ENCODE measurements at regions not wholly inside any gene's neighbourhood (a gene's known extent, or its start where the extent isn't known, plus 50 kb on each side); places are given as distances from the start of the nearest gene placed in this dataset.
"Not testable (repeated sequence)": the region's sequence is repeated elsewhere in the genome, so short reads cannot be mapped to it uniquely, and the experiment has no call there.

DNA sequence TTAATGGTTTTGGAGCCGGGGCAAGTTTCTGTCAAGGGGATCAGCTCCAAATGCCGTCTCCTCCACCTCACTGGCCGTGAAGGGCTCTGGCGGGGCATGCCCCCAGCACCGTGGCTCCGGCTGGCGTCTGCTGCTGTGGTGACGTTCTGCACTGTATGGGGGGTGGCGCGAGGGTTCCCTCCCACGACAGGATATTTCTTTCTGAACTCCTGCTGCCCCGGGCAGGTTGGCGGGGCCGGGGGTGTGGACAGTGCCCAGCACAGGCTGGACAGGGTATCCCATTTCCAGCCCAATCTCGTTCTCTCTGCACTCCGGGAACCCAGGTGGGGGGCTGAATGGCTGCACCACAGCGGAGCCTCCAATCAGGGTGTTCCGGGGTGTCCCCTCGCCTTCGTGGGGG is 201.6 kb downstream of the BANP start:
- ATAC-seq; POLR2A ChIA-PET; H3K27ac Mint-ChIP-seq; H3K4me3 Mint-ChIP-seq; H3K4me1 Mint-ChIP-seq; H3K36me3 Mint-ChIP-seq; H3K9me3 Mint-ChIP-seq; DNase-seq (ENCODE audit: low spot score); CTCF ChIA-PET; H3K27me3 Mint-ChIP-seq (ENCODE audit: low read depth): not testable (repeated sequence)

DNA sequence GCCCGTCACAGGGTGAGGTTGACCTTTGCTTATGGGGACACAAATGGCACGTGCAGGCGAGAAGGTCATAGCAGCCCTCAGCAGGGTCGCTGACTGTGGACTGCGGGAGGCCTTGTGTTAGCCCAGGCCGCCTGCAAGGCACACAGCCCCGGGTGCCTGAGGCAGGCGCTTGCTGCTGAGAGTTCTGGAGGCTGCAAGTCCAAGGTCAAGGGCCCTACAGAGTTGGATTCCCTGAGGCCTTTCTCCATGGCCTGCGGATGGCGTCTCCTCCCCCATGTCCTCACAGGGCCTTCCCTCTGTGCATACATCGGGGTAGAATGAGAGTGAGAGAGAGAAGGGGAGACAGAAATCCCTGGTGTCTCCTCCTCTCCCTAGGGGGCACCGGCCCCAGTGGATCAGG is 202.3 kb downstream of the BANP start:
- H3K4me3 Mint-ChIP-seq; ATAC-seq; POLR2A ChIA-PET; CTCF ChIA-PET; H3K27ac Mint-ChIP-seq; H3K9me3 Mint-ChIP-seq; H3K4me1 Mint-ChIP-seq; H3K36me3 Mint-ChIP-seq; H3K27me3 Mint-ChIP-seq (ENCODE audit: low read depth); DNase-seq (ENCODE audit: low spot score): not testable (repeated sequence)

DNA sequence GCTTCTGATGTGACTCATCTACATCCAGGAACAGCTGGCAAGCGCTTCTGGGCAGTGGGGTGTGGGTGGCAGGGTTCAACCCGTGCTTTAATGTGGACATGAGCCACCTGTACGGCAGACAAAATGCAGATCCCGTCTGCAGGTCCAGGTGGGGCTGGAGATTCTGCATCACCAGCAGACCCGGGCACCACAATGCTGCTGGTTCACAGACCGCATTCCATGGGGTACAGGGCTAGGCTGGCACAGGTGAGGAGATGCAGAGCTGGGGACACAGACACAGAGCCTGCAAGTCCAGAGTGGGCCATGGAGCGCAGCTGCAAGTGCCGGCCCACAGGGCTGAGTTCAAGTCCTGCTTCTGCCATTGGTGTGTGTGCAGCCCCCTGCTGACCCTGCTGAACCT is 203.7 kb downstream of the BANP start:
- H3K9me3 Mint-ChIP-seq; H3K27ac Mint-ChIP-seq; DNase-seq (ENCODE audit: low spot score); ATAC-seq; H3K36me3 Mint-ChIP-seq; CTCF ChIA-PET; H3K27me3 Mint-ChIP-seq (ENCODE audit: low read depth); H3K4me3 Mint-ChIP-seq; POLR2A ChIA-PET; H3K4me1 Mint-ChIP-seq: not testable (repeated sequence)

DNA sequence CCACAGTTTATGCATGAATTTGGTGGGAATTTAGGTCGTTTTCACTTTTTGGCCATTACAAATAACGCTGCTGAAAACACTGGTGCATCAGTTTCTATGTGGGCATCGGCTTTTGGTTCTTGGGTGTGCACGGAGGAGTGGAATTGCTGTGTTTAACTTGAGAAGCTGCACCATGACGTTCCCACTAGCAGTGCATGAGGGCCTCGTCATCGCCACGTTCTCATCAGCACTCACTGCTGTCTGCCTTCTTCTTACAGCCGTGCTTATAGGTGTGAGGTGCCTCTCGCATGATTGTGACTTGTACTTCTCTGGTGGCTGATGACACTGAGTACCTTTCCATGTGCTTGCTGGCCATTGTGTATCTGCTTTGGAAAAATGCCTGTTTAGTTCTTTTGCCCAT is 204.4 kb downstream of the BANP start:
- H3K27ac Mint-ChIP-seq; DNase-seq (ENCODE audit: low spot score); ATAC-seq; POLR2A ChIA-PET; H3K4me1 Mint-ChIP-seq; H3K27me3 Mint-ChIP-seq (ENCODE audit: low read depth); H3K9me3 Mint-ChIP-seq; H3K4me3 Mint-ChIP-seq; CTCF ChIA-PET; H3K36me3 Mint-ChIP-seq: not testable (repeated sequence)

DNA sequence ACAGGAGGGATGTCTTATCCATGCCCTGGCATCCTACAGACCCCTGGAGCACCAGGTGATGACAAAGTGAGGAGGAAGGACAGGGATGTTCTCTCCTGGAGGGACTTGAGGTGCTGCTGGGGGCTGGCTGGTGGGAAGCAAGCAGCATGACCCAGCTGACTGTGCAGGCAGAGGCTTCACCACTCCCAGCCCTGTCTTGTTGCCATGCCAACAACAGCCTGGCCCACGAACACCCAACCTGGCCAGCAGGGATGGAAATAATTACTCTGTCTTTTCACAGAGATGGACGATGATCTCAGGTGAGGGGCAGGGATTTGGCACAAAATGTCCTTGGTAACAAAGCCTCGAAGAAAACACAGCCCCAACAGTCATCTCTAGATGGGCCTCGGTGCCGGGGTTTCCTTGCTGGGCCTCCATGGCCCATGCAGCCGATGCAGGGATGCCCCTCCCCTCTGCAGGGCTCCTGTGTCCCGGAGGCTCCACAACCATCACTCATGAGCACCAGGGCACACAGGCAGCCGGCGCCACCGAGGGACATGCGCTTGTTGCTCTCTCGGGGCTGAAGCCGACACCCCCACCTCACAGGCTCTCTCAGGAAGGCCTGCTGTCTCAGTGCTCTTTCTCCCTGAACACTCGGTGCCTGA is 205.5 kb downstream of the BANP start:
- H3K36me3 Mint-ChIP-seq; DNase-seq (ENCODE audit: low spot score); POLR2A ChIA-PET; CTCF ChIA-PET; H3K9me3 Mint-ChIP-seq; H3K4me1 Mint-ChIP-seq; H3K27ac Mint-ChIP-seq; ATAC-seq; H3K4me3 Mint-ChIP-seq; H3K27me3 Mint-ChIP-seq (ENCODE audit: low read depth): not testable (repeated sequence)

DNA sequence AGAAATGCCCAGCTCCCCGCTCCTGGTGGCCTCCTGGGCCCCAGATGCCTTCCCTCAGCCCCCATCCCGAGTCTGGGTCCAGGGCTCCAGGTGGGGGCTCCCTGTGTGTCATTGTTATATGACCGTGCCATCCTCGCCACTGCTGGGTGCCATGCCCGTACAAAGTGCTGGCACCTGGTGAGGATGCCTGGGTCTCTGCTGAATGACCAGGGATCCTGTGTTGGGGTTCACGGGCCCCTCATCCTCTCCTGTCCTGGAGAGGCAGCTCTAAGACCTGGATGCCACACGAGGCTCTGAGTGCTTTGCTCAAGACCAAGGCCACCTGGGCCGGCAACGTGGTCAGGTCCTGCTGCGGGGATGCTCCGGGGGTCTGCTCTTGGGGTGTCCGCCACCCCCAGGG is 206.5 kb downstream of the BANP start:
- DNase-seq (ENCODE audit: low spot score); CTCF ChIA-PET; H3K36me3 Mint-ChIP-seq; H3K4me3 Mint-ChIP-seq; ATAC-seq; POLR2A ChIA-PET; H3K9me3 Mint-ChIP-seq; H3K27me3 Mint-ChIP-seq (ENCODE audit: low read depth); H3K27ac Mint-ChIP-seq; H3K4me1 Mint-ChIP-seq: not testable (repeated sequence)

DNA sequence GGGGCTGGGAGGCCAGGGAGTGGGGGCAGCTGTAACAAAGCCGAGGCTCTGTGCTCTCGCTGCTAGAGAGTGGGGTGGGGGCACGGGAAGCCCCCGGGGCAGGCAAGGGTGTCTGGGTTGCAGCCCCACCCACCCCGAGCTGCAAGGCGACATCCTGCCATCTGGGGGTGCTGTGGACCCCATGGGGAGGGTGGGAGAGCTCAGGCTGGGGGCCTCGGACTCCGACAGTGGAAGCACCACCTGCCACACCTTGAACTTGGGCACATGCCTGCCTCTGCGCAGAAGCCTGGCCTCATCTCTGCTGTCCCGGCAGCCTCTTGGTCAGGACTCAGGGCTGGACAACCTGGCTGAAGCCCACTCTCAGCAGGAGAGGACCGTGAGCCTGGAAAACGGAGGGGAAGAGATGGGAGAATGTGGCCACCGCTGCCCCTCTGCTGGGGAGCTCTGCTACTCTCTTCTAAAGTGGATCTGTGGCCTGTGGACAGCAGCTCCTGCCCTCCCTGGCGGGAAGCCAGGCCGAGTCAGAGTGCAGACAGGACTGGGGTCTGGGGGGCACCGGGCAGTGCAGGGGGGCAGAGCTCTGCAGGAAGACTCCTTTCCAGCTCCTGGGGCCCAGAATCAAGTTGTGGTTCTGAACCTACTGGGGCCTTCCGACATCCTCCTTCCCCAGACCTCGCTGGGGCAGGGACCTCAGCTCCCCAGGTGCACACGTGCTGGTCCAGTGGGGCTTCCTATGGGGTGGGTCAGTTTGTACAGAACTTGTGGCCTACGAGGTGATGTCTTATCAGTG is 207.2 kb downstream of the BANP start:
- CTCF ChIA-PET; H3K4me1 Mint-ChIP-seq; H3K4me3 Mint-ChIP-seq; H3K27ac Mint-ChIP-seq; DNase-seq (ENCODE audit: low spot score); POLR2A ChIA-PET; ATAC-seq; H3K27me3 Mint-ChIP-seq (ENCODE audit: low read depth); H3K36me3 Mint-ChIP-seq: not testable (repeated sequence)
- H3K9me3 Mint-ChIP-seq, result peaks cover 12% of the 10 kb centered on the region

DNA sequence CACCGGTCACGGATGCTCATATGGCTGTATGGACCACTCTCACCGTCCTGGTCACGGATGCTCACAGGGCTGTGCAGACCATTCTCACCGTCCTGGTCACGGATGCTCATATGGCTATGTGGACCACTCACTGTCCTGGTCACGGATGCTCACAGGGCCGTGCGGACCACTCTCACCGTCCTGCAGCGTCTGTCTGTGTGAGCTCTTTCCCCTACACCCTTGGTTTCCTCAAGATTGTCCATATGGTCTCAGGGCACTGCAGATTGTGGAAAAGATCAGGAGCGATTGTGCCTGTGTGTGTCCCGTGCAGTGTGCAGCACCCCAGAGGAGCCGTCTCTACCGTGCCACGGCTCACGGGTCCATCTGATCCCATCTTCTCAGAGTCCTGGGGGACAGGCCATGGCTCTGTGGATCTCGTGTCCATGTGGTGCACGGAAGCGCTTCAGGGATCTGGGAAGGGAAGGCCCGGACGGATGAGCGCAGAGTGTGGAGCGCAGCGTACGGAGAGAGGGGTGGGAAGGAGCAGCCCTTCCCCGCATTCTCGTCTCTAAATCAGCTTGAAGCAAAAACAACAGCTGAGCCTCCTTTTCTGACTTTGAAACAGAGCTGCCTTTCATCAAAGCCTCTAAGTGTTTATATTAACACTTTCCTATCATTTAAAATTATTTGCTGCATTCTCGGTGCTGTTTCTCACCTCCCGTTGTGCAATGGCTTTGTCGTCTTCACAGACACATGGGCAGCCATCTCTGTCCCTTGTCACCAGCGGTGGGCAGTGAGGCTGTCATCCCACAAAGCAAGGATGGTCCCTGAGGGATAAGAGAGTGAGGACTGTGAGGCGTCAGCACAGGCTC is 208.0 kb downstream of the BANP start:
- H3K4me1 Mint-ChIP-seq; H3K27ac Mint-ChIP-seq; DNase-seq (ENCODE audit: low spot score); CTCF ChIA-PET; H3K4me3 Mint-ChIP-seq; ATAC-seq; H3K27me3 Mint-ChIP-seq (ENCODE audit: low read depth); H3K36me3 Mint-ChIP-seq: not testable (repeated sequence)
- POLR2A ChIA-PET, result interaction anchor here (0.6 kb wide), 1 partner anchor 728 kb away, joined by 3 read pairs; no protein-coding TSS in a partner anchor
- H3K9me3 Mint-ChIP-seq, result peaks cover 17% of the 10 kb centered on the region

DNA sequence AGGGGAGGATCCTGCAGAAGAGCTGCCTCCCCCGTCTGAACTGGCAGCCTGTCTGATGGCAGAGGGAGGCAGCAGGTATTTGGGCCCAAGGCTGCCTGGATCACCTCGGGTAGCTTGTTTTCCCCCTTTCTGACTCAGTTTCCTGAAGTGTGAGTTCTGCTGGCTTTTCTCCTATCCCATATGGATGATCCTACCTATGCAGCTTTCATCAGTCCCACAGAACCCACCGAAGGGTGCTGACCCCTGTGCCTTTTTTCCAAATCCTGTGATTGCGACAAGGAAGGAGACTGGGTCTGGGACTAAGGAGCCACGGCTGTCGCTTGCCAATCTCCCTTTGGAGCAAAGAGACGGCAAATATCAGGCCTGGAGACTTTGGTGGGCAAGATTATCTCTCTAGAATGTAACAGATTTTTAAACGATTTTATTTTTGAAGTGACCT is 208.7 kb downstream of the BANP start:
- H3K4me1 Mint-ChIP-seq; CTCF ChIA-PET; DNase-seq (ENCODE audit: low spot score); H3K27me3 Mint-ChIP-seq (ENCODE audit: low read depth); H3K27ac Mint-ChIP-seq; ATAC-seq; H3K36me3 Mint-ChIP-seq; H3K4me3 Mint-ChIP-seq: not testable (repeated sequence)
- POLR2A ChIA-PET, result interaction anchor here (0.6 kb wide), 1 partner anchor 729 kb away, joined by 3 read pairs; no protein-coding TSS in a partner anchor
- peaks cover 17% of the 10 kb centered on the region for H3K9me3 Mint-ChIP-seq

DNA sequence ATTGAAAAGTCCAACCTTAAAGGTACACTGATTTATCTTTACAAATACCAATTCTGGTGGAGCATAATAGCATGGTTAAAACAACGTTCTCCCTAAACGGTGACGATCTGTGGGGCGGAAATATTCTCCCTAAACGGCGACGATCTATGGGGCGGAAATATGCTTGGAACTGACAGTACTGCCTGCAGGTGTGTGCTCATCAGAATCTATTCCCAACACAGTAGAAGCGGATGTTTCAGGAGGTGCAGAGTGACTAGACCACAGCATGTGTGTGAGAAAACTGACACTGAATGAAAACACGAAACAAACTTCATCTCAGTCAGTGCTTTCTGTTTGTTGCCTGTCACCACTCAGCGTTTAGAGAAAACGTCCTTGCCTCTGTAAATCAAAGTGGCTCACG is 210.0 kb downstream of the BANP start:
- H3K27me3 Mint-ChIP-seq (ENCODE audit: low read depth); H3K36me3 Mint-ChIP-seq; ATAC-seq; H3K27ac Mint-ChIP-seq; POLR2A ChIA-PET; H3K4me3 Mint-ChIP-seq; H3K4me1 Mint-ChIP-seq; DNase-seq (ENCODE audit: low spot score); H3K9me3 Mint-ChIP-seq; CTCF ChIA-PET: not testable (repeated sequence)

DNA sequence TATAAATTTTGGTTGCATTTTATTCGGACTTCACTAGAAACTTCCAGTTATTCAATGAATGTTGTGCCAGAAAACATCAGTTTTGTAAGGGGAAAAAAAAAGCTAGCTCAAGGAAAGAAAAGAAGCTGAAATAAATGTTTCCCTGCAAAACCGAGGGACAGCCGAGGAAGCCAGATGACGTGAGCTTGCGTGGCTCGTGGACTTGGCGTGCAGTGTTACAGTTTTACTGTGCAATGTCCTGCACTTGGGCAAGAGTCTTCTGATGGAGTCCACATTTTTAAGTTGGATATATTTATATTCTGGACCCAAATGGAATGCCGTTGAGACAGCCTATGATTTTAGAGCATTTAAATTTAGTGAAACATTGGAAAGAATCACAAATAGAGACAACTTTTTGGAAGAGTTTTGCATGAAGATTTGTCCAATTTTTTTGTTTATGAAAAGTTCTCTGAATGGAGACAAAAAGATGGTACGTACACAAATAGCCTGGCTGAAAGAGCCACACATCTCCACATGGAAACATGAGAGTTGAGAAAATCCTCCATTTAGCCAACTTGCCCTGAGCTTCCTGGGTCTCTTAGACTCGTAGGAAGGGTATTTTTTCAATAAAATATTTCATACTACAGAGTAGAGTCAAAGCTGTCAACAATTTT is 210.5 kb downstream of the BANP start:
- H3K9me3 Mint-ChIP-seq; ATAC-seq; H3K27ac Mint-ChIP-seq; DNase-seq (ENCODE audit: low spot score); H3K4me3 Mint-ChIP-seq; H3K36me3 Mint-ChIP-seq; H3K27me3 Mint-ChIP-seq (ENCODE audit: low read depth); POLR2A ChIA-PET; H3K4me1 Mint-ChIP-seq; CTCF ChIA-PET: not testable (repeated sequence)

DNA sequence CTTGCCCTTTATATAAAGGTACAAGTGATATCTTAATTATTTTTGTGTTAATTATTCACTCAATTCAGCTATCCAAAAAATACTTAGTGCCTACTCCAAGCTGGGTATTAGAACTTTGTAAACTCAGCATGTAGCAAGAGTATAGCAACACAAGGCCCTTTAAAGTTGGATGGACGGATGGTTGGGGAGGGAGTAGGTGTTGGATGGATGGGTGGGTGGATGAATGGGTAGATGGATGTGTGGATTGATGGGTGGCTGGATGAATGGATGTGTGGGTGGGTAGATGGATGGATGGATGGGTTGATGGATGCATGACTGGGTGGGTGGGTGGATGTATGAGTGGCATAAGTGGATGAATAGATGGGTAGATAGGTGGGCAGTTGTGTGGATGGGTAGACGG is 211.5 kb downstream of the BANP start:
- H3K9me3 Mint-ChIP-seq, CTCF ChIA-PET: not testable (repeated sequence)

More for the DNA sequence above, 211.5 kb downstream of the BANP start:
- H3K27me3 Mint-ChIP-seq (ENCODE audit: low read depth); H3K36me3 Mint-ChIP-seq; H3K4me3 Mint-ChIP-seq; POLR2A ChIA-PET; ATAC-seq; DNase-seq (ENCODE audit: low spot score); H3K27ac Mint-ChIP-seq; H3K4me1 Mint-ChIP-seq: not testable (repeated sequence)

All from WTC11 (cell line).